ENCODE measurements at regions not wholly inside any gene's neighbourhood (a gene's known extent, or its start where the extent isn't known, plus 50 kb on each side); places are given as distances from the start of the nearest gene placed in this dataset.

DNA sequence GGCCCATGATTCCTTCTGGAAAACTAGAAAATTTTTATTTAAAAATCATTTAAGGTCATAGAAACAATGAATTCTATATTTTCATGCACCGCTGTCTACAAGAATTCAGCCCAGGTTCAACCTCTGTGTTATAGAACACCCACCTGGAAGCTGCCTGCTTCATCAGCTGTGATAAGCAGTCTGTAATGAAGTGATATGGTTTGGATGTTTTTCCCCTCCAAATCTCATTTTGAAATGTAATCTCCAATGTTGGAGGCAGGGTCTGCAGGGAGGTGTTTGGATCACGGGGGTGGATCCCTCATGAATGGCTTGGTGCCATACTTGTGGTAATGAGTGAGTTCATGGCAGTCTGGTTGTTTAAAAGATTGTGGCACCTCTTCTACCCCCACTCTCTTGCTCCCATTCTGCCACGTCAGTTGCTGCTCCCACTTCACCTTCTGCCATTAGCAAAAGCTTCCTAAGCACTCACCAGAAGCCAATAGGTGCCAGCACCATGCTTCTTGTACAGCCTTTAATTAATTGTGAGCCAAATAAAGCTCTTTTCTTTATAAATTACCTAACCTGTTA lies 55.6 kb downstream of the MRPL32 start:
- DNase-seq (ENCODE audit: low read depth) = no peak

DNA sequence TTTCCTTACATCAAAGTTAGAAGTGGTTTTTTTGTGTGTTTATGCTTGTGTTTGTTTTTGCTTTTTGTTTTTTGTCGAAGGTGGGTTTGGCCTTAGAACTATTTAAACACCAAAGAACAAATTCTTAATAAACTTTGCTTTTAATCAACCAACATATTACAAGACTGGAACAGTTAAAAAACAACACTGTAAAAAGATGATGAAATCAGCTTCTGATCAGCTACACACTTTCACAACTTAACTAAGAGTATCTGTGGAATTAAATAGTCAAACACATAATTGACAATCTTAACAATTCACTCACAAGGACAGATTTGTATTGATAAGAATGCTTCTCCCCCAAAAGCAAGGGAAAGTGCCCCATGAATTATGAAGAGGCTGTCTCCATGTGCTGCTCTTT lies 58.8 kb downstream of the MRPL32 start:
- DNase-seq (ENCODE audit: low read depth) = no peak

DNA sequence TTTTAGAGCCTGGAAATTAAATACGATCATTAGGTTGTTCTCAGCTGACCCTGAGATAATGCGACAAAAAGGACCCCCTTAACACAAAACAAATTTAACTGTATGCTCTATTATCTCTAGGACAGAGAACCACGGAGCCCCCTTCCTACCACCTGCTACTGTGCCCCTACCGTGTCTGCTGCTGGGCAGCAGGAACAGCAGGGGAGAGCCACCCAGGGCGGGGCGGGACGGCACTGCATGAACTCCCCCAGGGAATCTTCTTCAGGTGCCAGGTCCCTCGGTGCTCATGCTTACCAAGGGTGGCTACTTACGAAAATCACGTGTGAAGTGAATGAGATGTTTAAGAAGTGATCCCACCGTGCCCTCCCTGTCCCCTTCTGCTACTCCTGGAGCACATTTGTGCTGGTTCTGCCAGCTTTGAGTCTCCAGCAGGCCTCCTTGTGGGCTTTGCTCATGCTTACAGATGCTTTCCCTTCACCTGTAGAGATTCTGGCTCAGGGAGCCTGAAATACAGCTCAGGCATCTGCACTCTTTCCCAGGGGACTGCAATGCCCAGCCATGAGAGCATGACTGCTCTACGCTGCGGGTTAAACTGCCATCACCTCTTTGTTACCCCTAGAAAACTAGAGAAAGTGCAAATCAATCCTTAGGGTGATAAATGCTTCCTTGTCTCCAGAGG lies 59.9 kb downstream of the MRPL32 start:
- no peak for DNase-seq (ENCODE audit: low read depth)

DNA sequence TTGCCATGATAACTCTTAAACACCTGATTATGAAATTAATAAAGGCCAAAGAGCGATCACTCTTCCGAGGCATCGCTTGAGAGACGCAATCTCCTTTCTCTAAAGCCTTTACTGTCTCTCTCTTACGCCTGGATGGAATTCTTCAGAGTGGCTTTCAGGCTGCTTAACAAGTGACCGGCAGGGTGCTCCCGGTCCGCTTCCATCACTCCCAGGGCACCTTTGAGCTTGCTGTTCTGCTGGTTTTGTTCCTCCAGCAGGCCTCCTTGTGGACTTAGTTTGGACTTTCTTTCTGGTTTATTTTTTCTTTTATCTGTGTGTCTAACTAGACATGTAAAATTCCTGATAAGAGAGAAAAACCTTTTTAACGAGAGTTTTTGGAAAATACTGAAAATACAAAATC lies 60.9 kb downstream of the MRPL32 start:
- no peak for DNase-seq (ENCODE audit: low read depth)

GRCh38 chr7:42994096-42994495 lies 61.9 kb downstream of the MRPL32 start:
- no peak for DNase-seq (ENCODE audit: low read depth)

GRCh38 chr7:42997611-42998010 lies 65.4 kb downstream of the MRPL32 start:
- DNase-seq (ENCODE audit: low read depth) = no peak

DNA sequence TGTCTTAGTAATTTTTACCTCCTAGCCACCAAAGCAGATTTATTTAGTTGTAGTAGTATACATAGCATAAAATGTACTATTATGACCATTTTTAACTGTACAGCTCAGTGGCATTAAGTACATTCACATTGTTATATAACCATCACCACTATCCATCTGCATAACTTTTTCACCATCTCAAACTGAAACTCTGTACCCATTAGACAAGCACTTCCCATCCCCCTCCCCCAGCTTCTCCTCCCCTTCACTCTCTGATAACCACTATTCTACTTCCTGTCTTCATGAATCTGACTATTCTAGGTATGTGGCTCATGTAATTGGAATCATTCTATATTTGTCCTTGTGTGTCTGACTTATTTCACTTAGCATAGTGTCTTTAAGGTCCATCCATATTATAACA lies 71.9 kb downstream of the MRPL32 start:
- DNase-seq (ENCODE audit: low read depth) = peak; percentile 9

DNA sequence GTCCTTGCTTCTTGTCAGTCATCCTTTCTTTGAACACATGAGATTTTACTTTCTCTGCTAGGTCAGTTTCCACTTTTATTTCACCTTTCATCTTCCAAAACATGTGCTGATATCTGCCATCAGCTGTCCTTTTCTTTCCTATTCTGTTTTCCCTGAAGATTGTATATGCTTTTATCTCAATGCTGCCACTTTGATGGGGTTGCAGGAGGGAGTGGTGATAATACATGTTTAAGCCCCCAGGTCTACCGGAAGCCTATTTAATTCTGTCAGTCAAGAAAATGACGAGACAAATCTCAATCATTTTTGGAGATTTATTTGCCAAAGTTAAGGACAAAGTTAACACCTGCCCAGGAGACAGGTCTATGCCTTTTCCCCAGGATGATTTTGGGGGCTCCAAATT lies 73.8 kb downstream of the MRPL32 start:
- DNase-seq (ENCODE audit: low read depth) = no peak

DNA sequence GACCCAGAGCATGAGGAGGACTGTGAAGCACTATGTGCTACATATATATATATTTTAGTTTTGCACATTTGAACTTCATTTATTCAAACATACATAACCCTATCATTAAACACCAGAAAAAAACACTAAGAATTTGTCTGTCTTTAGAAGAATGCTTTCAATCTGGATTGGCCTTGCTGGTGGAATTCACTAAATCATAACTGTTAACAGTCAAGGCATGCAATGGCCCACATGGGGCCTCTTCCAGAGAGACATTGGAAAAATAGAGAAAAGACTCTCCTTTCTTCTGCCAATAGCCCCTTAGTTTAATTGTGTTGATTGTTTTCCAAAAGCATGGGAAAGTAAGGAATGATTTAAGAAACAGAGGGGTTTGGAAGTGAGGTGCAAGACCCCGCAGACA lies 77.9 kb downstream of the MRPL32 start:
- DNase-seq (ENCODE audit: low read depth) = no peak

DNA sequence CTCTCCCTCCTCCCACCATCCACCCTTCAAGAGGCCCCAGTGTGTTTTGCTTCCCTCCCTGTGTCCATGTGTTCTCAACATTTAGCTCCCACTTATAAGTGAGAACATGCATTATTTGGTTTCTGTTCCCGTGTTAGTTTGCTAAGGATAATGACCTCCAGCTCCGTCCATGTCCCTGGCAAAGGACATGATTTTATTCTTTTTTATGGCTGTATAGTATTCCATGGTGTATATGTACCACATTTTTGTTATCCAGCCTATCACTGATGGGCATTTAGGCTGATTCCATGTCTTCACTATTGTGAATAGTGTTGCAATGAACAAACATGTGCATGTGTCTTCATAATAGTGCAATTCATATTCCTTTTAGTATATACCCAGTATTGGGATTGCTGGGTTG lies 79.7 kb downstream of the MRPL32 start:
- DNase-seq (ENCODE audit: low read depth) = no peak

GRCh38 chr7:43014406-43014805 lies 82.2 kb downstream of the MRPL32 start:
- no peak for DNase-seq (ENCODE audit: low read depth)

DNA sequence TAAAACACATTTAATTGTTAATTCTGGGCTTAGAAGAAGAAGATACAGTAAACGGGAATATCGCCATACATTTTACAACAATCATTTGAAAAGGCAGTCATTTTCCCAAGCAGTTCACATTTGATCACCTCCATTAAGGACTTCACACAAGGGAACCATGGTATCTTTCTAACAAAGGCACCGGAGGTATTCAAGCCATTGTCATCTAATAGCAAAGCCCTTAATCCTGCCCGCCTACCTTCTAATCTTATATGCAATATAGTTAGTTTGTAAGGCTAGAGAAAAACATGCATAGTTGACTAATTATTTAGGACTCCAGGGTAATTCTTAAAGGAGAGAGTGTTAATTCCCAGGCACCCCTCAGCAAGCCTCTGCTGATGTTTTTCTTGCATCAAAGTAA lies 83.1 kb downstream of the MRPL32 start:
- no peak for DNase-seq (ENCODE audit: low read depth)

GRCh38 chr7:43018446-43018845 lies 86.3 kb downstream of the MRPL32 start:
- DNase-seq (ENCODE audit: low read depth) = no peak

DNA sequence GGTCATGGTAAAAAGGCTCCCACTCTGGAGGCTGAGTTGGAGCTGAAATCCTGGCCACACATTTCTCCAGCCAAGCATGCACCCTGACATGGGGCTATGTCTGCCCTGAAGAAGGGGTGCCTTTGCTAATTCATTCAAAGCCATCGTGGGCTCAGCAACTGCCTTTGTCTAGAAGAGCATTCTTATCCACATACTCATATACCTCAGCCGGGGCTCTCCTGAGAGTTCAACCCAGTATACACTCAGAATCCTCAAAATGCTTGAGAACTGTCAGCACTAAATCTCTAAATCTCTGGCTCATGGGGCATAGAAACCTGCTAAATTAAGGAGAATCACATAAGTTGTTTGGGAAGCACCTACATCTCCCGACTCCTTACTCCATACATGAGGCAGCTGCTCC lies 89.3 kb downstream of the MRPL32 start:
- DNase-seq (ENCODE audit: low read depth) = no peak

DNA sequence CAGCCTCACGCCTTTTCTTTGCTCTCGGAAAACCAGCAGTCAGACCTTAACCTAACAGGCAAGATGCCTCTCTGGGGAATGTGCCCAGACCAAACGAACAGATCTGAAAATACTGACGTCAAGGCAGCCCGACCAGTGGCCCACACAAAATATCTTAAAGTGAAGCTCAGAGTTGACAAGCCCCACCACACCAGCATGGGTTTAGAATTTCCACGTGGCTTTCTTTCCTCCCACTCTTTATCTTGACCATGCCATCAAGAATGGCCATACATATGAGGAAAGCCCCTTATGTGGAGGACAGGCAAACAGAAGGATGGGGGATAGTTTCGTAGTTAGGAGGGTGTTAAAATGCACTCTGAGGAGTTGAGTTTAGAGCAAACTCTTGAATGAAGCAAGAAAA lies 89.8 kb downstream of the MRPL32 start:
- no peak for DNase-seq (ENCODE audit: low read depth)

DNA sequence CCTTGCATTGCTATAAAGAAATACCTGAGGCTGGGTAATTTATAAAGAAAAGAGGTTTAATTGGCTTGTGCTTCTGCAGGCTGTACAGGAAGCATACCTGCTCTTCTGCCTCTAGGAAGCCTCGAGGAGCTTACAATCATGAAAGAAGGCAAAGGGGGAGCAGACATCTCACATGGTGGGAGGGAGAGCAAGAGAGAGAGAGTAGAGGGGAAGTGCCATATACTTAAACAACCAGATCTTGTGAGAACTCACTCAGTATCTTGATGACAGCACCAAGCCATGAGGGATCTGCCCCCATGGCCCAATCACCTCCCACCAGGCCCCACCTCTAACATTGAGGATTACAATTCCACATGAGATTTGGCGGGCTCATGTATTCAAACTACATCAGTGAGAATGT lies 79.1 kb upstream of the HECW1 start:
- no peak for DNase-seq (ENCODE audit: low read depth)

DNA sequence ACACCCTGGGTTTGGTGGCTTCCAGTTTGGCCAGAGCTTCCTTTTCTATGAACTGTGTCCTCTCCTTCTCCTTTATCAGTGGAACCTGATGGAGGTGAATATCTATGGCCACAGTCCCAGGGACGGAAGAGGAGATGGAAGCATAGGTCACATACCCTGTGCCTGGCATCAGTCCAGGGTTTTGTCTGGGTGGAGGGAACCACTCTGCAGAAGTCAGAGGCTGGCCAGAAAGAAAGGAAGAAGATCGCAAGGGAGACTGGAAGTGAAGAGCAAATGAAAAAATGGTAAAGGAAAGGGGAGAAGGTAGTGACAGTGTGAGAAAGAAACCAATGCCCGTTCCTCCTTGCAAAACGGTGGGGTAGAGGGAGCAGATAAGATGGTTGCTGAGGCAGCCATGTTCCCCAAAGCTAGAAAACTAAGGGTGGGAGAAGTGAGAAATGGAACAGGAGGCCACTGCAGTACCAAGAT lies 77.9 kb upstream of the HECW1 start:
- no peak for DNase-seq (ENCODE audit: low read depth)

DNA sequence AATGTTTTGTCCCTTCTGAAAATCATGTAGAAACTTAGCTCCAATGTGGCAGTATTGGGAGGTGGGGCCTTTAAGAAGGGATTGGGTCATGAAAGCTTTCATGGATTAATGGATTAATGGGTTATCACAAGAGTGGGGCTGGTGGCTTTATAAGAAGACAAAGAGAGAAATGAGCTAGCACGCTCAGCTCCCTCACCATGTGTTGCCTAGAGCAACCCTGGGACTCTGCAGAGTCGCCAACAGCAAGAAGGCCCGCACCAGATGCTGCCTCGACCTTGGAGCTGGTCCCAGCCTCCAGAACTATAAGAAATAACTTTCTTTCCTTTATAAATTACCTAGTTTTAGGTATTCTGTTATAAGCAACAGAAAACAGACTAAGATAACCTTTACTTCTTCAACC lies 74.9 kb upstream of the HECW1 start:
- DNase-seq (ENCODE audit: low read depth) = no peak

DNA sequence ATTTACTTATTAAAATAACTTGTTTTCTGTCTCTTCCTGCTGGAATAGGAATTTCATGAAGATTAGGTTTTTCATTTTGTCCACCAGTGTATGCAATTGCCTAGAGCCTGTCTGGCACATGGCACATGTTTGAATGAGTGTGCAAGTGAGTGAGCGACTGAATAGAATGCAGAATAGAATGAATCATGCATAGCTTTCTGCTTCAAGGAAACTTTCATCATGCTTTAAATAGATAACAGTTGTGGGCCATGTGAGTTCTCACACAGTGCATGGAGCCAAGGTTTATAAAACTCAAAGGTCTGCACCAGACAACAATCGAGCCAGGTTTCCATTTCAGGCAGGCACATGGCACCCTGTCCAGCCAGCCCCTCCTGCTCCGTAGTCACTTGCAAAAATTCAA lies 74.2 kb upstream of the HECW1 start:
- DNase-seq (ENCODE audit: low read depth) = no peak

- DNase-seq (ENCODE audit: low read depth) = no peak
These were observed 73.1 kb upstream of the HECW1 start for GRCh38 chr7:43039346-43039745.

- no peak for DNase-seq (ENCODE audit: low read depth)
These were observed 72.0 kb upstream of the HECW1 start for GRCh38 chr7:43040461-43040860.

DNA sequence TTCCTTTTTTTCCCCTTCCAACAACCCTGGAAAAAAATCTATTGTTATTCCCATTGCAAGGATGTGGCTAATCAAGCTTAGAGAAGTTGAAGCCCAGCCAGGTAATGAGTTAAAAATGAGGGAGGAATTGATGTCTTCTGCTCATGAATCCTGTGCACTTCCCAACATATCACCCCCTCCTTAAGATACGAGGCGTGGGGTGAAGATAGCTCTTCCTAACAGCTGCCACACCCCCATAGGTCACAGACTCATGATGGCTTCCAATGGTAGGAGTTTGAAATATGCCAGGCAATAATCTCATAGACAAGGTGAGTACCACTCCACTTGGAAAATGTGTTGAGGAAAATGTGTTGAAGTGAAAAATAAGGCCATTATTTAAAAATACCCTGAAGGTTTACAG lies 71.3 kb upstream of the HECW1 start:
- no peak for DNase-seq (ENCODE audit: low read depth)

- DNase-seq (ENCODE audit: low read depth) = no peak
These were observed 70.7 kb upstream of the HECW1 start for GRCh38 chr7:43041724-43042123.

GRCh38 chr7:43042302-43042701 lies 70.1 kb upstream of the HECW1 start:
- DNase-seq (ENCODE audit: low read depth) = no peak

Data from myocyte (in vitro differentiated cells).